ENCODE measurements at regions not wholly inside any gene's neighbourhood (a gene's known extent, or its start where the extent isn't known, plus 50 kb on each side); places are given as distances from the start of the nearest gene placed in this dataset.
"Not testable (repeated sequence)": the region's sequence is repeated elsewhere in the genome, so short reads cannot be mapped to it uniquely, and the experiment has no call there.

DNA sequence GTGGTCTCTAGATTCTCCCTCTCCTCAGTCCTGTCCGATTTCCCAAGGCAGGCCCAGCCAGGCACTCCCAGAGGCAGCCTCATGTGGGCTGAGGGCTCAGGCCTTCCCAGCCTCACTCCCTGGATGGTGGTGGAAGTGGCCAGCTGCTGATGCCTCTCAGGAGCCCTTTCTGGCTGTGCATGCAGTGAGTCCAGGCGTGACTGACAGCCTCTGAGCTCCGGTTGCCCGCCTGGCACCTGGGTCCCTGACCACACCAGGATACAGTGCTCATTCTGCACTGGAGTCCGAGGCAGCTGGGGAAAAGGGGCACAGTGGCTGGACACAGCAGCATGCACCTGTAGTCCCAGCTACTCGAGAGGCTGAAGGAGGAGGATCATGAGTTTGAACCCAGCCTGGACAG is 132.6 kb downstream of the CUL2 start:
- DNase-seq (ENCODE audit: low read depth in 1 of 2, low spot score in 1 of 2): no peak
- H3K4me3 ChIP-seq (replicated peaks; ENCODE audit: insufficient read depth, low read length): no peak overlapping the region
- TF ChIP-seq GABPA (IDR thresholded peaks at IDR 0.05; ENCODE audit: low read depth) (no peak), CTCF (IDR thresholded peaks at IDR 0.05; ENCODE audit: insufficient read depth, low read length) (no peak)
- no peaks in the 10 kb centered on the region for H3K27me3 ChIP-seq (ENCODE audit: insufficient read depth, poor library complexity, severe bottlenecking)
- no peak overlapping the region for H3K27ac ChIP-seq (replicated peaks)

DNA sequence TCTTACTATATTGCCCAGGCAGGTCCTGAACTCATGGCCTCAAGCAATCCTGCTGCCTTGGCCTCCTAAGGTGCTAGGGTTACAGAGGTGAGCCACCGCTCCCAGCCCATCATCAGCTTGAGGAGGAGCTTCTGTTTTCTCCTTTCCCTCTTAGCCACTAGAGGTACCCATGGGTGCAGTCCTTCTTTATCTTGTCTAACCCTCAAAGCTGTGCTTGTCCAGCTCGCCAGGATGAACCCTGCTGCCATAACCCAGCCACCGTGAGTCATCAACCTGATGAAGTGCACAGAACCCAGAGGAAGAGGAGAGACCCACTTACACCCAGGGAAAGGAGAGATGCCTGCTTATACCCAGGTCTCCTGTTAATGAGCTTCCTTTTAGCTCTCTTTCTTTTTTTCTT is 133.4 kb downstream of the CUL2 start:
- no peak overlapping the region for H3K4me3 ChIP-seq (replicated peaks; ENCODE audit: insufficient read depth, low read length)
- DNase-seq (ENCODE audit: low read depth in 1 of 2, low spot score in 1 of 2): no peak
- H3K27me3 ChIP-seq (ENCODE audit: insufficient read depth, poor library complexity, severe bottlenecking): no peaks in the 10 kb centered on the region
- no peak overlapping the region for H3K27ac ChIP-seq (replicated peaks)
- TF ChIP-seq, protein P1, sequence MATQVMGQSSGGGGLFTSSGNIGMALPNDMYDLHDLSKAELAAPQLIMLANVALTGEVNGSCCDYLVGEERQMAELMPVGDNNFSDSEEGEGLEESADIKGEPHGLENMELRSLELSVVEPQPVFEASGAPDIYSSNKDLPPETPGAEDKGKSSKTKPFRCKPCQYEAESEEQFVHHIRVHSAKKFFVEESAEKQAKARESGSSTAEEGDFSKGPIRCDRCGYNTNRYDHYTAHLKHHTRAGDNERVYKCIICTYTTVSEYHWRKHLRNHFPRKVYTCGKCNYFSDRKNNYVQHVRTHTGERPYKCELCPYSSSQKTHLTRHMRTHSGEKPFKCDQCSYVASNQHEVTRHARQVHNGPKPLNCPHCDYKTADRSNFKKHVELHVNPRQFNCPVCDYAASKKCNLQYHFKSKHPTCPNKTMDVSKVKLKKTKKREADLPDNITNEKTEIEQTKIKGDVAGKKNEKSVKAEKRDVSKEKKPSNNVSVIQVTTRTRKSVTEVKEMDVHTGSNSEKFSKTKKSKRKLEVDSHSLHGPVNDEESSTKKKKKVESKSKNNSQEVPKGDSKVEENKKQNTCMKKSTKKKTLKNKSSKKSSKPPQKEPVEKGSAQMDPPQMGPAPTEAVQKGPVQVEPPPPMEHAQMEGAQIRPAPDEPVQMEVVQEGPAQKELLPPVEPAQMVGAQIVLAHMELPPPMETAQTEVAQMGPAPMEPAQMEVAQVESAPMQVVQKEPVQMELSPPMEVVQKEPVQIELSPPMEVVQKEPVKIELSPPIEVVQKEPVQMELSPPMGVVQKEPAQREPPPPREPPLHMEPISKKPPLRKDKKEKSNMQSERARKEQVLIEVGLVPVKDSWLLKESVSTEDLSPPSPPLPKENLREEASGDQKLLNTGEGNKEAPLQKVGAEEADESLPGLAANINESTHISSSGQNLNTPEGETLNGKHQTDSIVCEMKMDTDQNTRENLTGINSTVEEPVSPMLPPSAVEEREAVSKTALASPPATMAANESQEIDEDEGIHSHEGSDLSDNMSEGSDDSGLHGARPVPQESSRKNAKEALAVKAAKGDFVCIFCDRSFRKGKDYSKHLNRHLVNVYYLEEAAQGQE (IDR thresholded peaks at IDR 0.05; ENCODE audit: insufficient replicate concordance, low read depth): no peak
- TF ChIP-seq CTCF (IDR thresholded peaks at IDR 0.05; ENCODE audit: insufficient read depth, low read length) (no peak), SPI1 (IDR thresholded peaks at IDR 0.05; ENCODE audit: borderline replicate concordance, low read depth) (no peak), POLR2AphosphoS5 (IDR thresholded peaks at IDR 0.05; ENCODE audit: low read depth) (no peak), GABPA (IDR thresholded peaks at IDR 0.05; ENCODE audit: low read depth) (no peak)

DNA sequence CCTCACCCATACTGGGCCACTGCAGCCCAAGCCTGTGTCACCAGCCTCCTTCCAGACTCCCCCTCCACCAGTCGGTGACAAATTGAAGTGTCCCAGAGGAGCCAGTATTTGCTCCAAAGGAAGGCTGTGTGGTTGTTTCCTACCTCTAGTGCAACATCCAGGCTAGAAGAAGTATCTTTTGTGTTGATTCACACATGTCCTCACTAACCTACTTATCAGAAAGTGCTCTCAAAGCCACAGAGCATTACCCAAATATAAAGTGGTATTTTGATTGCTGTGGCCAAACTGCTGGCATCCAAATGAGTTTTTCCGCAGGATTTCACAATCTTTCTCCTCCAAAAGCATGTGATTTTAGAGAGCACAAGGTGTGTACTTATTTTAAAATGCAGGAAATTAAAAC is 134.8 kb downstream of the CUL2 start:
- TF ChIP-seq, protein P1 (IDR thresholded peaks at IDR 0.05; ENCODE audit: insufficient replicate concordance, low read depth): no peak
- TF ChIP-seq GABPA (IDR thresholded peaks at IDR 0.05; ENCODE audit: low read depth) (no peak), SPI1 (IDR thresholded peaks at IDR 0.05; ENCODE audit: borderline replicate concordance, low read depth) (no peak), POLR2AphosphoS5 (IDR thresholded peaks at IDR 0.05; ENCODE audit: low read depth) (no peak), CTCF (IDR thresholded peaks at IDR 0.05; ENCODE audit: insufficient read depth, low read length) (no peak)
- no peak overlapping the region for H3K27ac ChIP-seq (replicated peaks)
- DNase-seq (ENCODE audit: low read depth in 1 of 2, low spot score in 1 of 2): no peak
- no peaks in the 10 kb centered on the region for H3K27me3 ChIP-seq (ENCODE audit: insufficient read depth, poor library complexity, severe bottlenecking)
- H3K4me3 ChIP-seq (replicated peaks; ENCODE audit: insufficient read depth, low read length): no peak overlapping the region

- DNase-seq (ENCODE audit: low read depth in 1 of 2, low spot score in 1 of 2): no peak
- Histone ChIP-seq H3K27me3 (ENCODE audit: insufficient read depth, poor library complexity, severe bottlenecking) (no peaks in the 10 kb centered on the region), H3K4me3 (replicated peaks; ENCODE audit: insufficient read depth, low read length) (no peak overlapping the region), H3K27ac (replicated peaks) (no peak overlapping the region)
- TF ChIP-seq GABPA (IDR thresholded peaks at IDR 0.05; ENCODE audit: low read depth) (no peak), SPI1 (IDR thresholded peaks at IDR 0.05; ENCODE audit: borderline replicate concordance, low read depth) (no peak), CTCF (IDR thresholded peaks at IDR 0.05; ENCODE audit: insufficient read depth, low read length) (no peak), POLR2AphosphoS5 (IDR thresholded peaks at IDR 0.05; ENCODE audit: low read depth) (no peak)
- TF ChIP-seq, protein P1 (IDR thresholded peaks at IDR 0.05; ENCODE audit: insufficient replicate concordance, low read depth): no peak
Observed at GRCh38 chr10:34954142-34954541, 136.0 kb downstream of the CUL2 start.

- H3K27ac ChIP-seq (replicated peaks); DNase-seq (ENCODE audit: low read depth in 1 of 2, low spot score in 1 of 2); H3K27me3 ChIP-seq (ENCODE audit: insufficient read depth, poor library complexity, severe bottlenecking); H3K4me3 ChIP-seq (replicated peaks; ENCODE audit: insufficient read depth, low read length): not testable (repeated sequence)
Observed at GRCh38 chr10:34951263-34951887, 136.3 kb upstream of the PARD3 start.

Measured in HL-60 (cell line).